Left renal cortex interstitium (tissue), 4 donors: ENCODE measurements at regions not wholly inside any gene's neighbourhood (a gene's known extent, or its start where the extent isn't known, plus 50 kb on each side); places are given as distances from the start of the nearest gene placed in this dataset.

ENCODE experiments used
- DNase-seq, 4 donors: peaks; one replicate each; pipeline ENCODE4 v3.0.0-alpha.2; 2013; ENCODE audit warnings: low read depth in 4 of 4, low spot score in 2 of 4, missing footprints in 1 of 4

DNA sequence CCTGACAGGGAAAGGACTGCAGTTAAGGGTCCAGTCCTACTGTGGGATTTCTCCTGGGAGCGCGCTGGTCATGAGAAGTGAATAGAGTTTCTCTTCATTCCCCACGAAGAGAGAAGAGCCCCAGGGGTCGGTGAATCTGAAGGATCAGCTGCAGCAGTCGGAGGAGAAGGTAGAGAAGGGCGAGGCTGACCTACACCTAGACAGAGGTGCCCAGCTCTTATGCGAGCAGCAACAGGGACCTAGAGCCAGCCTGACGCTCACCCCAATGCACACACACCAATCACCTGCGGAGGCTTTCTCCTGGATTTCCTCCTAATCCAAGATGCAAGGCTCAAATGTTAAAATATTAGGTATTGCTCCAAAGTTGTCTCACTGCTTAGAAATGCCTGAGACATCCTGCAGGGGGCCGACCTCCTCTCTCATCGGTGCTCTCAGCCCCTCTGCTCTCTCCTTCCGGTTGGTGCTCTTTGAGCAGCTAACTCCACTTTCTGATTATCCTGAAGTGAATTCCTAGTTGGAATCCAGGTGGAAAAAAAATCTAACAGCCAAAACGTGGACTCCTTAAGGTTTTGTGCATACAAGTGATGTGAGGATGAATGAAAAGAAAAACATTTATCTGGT is 176.4 kb downstream of the AHR start:
- no peak for DNase-seq

DNA sequence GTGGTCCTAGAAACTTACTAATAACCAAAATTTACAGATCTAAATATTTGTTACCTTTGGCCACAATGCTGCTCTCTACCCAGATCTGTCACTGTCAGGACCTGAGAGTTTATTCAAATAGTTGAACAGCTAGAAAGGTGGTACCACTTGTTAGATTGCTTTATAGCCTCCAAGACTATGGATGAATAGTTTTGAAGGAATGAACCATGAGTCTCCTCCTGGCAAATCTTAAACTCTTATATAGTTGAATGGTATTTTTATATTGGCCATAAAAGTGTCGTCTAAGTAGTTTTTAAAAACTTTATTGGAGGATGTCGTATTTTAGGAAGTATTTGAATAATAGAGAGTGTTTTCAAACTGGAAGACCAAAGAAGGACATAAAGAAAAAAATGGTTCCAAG is 178.7 kb downstream of the AHR start:
- no peak for DNase-seq

DNA sequence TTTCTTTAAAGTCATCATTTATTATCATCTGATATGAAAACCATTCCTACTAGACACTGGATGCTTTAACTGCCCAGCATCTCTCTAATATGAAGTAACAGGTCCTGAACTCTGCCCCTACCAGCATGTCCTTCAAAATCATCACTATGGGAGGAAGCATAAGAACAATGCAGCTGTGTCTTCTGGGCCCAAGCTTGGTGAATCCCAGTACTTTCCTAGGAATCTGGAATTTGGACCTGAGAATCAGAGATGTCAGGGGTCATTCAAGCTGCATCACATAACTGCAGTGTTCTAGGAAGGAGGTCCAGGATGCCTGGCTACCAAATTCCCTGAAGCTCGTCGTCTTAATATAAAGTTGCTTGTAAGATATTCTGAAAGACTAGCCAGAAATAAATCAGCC is 182.7 kb downstream of the AHR start:
- no peak for DNase-seq

DNA sequence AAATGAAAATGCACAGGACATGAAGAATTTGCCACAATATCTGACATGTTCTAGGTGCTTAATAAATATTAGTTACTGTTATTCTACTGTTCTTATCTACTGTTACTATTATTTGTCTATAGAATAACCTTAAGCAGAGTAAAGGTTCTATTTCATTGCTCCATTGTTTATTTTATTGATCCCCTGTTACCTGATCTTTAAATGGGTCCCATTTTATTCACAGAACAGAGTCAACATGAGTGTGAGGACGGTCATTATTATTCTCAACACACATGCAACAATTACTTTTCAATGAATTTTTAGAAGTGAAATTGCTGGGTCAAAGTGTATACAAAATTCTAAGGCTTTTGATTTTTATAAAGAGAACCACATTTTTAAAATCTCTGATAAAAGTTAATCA is 186.9 kb downstream of the AHR start:
- no peak for DNase-seq

DNA sequence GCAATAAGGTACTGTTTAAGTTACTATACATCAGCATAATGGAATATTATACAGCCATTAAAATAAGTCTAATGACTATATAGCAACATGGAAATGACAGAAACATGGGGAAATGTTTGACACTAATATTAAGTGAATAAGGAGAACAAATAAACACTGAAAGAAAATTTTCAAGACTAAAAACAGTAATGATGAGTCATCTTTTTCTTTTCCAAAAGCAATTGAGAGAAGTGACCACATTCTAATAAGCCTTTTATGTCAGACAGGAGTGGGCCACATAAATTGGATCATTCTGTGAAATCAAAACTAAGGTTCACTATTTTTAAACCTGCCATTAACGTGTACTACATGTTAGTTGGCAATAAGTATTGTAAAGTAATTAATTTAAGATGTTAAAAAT is 187.5 kb downstream of the AHR start:
- DNase-seq: no peak

DNA sequence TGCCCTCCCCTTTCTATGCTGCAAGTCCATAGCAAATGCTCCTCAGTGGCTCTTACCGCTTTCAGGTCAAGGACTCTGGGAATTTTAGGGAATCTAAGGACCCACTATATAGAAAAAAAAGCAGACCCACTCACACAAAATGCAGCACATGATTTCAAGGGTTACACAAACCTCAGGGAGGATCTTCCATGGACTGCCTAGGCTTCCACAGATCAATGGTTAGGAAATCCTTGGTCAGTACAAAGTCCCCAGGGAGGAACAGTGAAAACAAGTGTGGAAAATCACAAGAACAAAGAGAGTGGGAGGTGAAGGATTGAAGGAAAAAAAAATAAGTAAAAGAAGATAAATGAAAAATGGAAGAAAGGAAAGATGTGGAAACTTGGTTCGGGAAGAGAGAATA is 188.4 kb downstream of the AHR start:
- DNase-seq: no peak

DNA sequence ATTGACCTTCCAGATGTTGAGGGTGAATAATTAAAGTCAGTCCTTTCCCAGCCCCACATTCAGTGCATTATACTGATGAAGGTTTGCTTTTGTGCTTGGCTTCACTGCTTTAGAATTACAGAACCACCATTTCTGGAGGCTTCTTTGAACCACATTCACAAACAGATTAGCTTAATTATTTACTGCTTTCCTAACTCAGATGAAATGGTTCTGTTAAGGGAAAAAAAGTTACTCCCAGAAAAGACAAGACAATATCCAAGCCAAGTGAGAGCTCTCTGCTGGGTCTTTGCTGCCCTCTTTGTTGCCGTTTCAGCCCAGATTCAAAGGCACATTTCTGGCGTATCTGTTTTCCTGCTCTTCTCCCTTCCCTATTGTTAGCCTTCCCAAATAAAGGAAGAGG is 188.9 kb downstream of the AHR start:
- DNase-seq: no peak

DNA sequence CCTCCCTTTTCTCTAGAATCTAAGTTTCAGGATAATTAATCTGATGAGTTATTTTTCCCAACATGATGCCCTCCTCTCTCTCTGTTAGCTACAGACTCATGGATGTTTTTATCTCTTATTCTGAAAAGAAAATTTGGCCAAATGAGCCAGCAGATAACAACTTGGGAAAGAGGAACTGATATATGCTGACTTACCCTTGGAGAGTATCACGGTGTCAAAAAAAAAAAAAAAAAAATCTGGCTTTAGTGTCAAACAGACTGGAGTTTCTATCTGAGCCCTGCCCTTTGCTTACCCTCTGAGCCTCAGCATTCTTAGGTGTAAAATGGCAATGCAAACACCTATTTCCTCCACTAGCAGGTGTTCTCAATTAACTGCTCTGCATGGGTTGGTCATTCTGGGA is 190.4 kb downstream of the AHR start:
- no peak for DNase-seq

DNA sequence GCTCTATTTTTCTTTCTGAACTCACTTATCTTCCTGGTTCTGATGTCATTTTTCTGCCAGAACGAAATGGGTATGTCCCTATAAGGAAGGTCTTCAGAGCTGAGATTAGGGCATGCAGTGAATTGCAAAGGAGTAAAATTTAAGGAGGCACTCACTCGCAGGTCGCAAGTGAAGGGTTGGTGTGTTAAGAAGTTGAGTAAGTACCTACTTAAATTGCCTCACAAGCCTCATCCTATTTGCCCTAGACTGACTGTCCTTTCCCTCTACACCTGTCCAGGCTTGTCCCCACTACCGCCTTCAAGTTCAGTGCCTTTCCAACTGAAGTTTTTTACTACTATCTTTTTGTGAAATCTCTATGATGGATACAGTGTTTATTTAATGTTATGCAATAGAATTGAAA is 191.5 kb downstream of the AHR start:
- no peak for DNase-seq

DNA sequence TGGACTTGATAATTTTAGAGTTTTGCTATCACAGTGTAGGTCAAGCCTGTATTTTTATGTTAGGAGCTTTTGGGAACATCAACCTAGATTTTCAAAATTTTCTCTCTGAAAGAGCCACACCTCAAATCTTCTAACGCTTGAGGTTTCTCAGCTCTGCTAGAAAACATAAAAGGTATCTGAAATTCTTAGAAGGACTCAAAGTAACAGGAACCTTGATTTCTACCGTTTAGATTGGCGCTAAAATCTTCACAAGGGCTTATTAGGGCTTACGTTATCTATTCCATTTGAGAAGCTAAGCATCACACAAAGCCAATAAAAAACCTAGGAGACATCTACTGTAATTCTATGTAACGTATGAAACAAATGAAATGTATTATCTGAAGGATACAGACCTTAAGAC is 192.4 kb downstream of the AHR start:
- no peak for DNase-seq

DNA sequence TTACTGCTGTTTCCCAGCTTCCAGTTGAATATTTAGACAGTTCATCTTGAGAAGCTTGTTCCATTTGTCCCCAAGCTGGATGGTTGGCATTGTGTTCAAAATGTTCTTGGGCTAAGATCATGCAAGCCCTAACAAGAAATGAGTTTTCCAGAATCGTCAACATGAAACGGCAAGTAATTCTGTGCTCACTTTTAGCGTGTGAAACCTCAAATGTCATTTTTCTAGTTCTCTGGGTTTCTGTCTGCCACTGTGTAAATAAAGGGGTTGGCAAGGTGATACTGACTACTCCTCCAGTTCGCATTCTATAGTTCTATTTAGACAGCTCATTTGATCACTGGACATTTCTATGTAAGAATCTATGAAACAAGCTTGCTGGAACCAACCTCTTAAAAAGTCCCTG is 194.0 kb downstream of the AHR start:
- no peak for DNase-seq

DNA sequence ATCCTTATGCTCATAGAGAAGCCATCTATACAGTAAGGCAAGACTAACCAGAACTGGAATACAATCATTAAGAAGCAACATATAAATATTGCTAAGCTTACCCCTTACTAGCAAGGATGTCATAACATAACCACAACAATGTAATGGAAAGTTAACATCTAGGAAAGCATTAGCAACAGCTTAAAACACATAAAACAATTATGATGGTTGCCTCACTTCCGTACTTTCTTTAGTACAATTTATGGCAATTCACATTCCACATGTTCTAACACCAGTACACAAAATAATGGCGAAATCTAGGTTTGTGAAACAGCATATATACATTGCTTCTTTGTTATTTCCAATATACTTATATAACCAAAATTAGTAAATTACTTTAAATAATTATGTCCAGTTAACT is 195.0 kb downstream of the AHR start:
- DNase-seq: no peak

DNA sequence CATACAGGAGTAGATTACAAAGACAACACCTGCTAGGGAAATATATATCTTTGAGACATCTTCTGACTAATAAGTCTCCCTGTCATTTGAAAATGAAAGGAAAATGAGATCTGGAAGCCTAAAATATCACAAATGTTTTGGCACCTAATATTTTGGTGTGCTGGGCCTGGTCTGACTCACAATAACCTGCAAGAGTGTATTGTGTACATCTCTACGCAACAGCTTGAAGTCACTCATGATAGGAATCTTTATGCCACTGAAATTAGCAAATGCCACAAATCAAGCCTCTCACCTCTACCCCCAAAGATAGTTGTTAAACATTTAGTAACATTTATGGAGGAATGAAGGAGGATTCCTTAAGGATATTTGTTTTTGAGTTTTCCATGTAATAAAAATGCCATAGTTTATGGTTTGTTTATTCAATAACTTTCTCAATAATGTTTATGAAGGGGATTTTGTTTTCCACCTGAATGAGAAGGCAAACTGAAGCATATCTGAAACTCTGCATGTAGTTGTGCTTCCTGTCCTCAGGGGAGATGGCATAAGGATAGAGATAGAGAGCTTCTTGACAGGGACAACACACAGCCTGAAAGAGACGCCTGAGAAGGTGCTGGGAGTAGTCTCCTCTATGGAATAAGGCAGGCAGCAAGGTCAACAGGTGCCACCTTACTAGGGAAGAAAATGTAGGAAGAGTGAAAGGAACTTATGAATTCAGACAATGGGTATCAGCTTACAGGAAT is 197.4 kb downstream of the AHR start:
- no peak for DNase-seq

DNA sequence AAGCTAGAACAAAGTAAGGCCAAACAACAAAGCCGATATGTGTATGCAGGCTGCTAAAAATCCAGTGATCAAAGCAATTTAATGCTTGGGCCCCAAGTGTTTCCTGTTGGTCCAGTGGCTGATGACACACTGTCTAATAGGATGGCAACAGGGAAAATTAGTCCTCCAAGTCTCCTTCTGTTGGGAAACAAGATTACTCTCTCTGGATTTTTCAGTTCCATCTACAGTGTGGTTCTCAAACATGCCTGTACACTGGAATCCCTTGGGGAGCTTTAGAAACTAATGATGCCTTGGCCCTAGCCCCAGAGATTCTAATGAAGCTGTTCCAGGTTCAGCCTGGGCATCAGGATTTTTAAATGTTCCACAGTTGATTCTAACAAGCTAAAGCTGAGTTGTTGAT is 198.7 kb downstream of the AHR start:
- no peak for DNase-seq

DNA sequence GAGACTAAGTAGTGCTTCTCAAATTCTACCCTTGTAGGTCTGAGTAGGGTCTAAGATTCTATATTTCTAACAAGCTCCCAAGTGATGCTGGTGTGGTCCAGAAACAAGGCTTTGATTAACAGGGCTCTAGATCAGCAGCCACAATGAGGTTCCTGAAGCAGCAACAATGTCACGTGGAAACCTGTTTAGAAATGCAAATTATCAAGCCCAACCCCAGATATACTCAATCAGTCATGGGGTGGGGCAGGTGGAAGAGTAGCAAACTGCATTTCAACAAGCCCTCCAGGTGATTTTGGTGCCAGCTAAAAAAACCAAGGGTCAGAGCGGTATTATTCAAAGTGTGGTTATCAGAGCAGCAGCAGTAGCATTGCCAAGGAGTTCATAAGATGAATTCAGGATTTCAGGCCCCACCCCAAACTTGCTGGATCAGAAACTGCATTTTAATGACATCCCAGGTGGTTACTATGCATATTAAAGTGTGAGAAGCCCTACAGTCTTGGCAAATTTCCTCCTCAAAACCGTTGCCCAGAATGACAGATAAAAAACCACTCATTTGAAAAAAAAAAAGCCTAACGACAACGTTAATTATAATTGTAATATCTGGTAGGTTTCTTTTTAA is 199.2 kb downstream of the AHR start:
- no peak for DNase-seq

DNA sequence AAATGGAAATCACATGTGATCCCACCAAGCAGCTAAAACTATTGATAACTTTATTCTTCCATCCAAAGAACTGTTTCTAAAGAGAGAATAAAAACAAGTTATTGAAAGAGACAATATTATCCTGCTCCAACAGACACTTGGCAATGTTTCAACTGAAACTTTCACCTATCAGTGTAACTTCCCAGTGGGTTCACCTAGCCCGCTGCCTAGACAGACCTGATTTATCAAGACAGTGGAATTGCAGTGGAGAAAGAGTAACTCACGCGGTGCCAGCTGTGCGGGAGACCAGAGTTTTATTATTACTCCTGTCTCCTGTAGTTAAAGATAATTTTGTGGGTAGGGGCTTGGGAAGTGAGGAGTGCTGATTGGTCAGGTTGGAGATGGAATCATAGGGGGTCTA is 199.8 kb downstream of the AHR start:
- DNase-seq: no peak

DNA sequence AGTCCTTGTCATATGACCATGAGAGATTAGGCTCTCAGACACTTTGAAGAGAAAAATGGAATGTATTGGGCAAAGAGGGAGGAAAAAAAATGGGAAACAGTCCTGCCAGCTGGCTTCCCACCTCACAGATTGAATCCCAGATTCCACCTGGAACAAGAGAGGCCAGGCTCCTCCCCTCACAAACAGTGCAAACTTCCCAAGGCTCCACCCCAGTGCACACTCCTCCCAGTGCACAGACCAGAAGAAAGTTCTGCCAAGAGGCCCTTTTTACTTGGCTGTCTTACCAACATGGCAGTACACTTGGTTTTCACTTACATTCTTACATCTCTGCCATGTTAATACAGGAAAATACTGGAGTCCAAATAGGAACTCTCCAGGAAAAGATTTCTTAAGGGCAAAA is 202.3 kb downstream of the AHR start:
- DNase-seq: no peak

DNA sequence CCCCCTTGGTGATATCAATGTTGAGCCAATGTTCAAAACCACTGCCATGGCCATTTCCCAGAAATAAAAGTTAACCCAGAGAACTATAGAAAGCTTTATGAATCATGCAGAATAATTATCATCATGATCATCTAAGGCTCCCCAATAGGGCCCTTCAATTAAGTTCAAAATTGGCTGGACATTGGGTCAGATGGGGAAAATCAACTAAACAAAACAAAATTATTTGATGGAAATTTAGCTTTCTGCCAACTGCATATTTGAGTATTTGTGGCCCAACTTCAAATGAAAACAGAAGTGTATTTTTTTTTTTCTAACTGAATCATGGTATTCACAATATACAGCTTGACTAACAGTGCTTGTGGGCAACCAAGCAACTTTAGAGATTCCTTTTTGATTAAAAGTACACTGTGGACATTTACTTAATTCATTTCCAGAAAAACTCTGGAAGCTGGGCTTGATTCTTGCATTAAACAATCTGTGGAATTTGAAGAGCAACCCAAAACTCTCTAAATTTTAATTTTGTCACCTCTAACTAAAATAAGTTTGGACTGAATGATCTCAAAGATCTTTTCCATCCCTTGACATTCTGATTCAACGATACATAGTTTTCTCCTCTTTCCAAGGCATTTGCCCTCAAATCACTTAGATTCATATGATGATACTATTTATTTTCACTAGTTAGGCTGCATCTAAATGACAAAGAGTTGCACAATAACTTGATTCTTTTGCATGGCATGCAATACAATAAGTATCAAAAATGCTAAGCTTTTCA is 203.2 kb downstream of the AHR start:
- DNase-seq: no peak

DNA sequence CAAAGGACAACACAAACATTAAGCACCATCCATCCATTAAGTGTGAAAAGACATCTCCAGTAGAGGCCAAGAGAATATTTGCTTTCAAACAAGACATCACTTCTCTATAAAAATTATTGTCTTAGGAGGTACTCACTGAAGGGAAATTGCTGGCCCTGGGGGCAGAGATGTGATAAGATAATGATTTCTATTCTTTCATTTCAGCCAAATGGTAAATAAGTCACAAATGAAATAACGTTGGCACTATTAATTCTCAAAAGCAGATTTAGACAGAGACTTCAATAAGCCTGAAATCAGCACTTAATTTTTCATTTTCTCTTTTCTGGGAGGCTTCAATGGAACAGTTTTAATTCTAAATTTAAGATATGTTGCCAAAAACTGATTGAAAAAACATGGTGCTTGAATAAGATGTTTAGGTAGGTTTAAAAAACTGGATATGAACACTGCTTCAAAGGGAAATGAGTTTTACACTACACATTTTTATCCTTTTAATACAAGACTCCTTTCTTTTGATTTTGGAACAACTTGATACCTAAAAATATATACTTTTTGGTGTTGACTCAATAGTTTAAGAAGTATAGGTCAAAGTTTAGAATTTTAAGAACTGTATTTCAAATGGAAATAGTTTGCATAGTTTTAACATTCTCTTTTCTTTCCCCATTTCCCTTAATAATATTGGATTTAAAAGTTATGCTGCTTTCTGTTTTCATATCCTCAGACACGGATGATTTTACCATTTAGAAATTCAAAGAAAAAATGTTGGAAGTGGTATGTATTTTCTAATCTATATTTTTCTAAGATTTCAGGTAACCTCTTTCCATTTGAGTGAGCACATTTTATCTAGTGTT is 204.0 kb downstream of the AHR start:
- no peak for DNase-seq

DNA sequence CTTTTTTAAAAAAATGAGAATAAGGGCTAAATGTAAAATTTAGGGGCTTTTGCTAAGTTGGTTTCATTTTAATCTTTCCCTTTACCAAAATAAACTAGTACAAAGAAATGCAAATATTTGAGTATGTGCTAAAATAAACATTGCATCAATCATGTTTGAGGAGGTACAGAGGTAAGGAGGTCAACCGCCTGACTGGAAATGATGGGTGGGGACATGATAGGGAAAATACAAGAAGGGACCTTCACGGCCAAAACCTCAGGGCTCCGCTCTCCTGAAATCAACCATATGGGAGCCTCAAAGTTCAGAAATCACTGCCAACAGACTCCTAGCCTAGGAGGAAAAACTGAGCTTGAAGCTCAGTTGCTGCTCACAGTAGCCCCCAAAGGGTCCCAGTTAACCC is 207.6 kb downstream of the AHR start:
- DNase-seq: no peak

DNA sequence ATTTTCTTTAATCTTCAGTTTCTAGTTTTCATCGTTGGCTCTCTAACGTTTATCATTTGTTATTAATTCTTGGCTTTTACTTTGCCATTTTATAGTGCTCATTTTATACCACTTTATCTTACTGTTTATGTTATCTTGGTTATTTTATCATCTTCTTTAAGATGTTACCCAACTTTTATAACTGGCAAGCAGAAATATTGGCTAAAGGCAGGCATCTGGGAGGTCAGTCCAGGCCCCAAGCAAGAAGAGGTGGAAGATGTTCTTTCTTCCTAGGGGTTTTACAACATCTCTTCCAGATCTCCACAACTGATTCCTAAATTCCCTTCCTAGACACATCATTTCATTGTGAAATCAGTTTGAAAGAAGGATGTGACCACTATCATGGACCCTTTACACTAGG is 208.1 kb downstream of the AHR start:
- DNase-seq: no peak
